HS-27A (cell line): ENCODE measurements at regions not wholly inside any gene's neighbourhood (a gene's known extent, or its start where the extent isn't known, plus 50 kb on each side); places are given as distances from the start of the nearest gene placed in this dataset.
"Not testable (repeated sequence)": the region's sequence is repeated elsewhere in the genome, so short reads cannot be mapped to it uniquely, and the experiment has no call there.

ENCODE experiments used
- DNase-seq: peaks from one replicate; pipeline ENCODE4 v3.0.0-alpha.2; 2012; ENCODE audit warnings: low read depth, missing footprints

GRCh38 chr1:223961985-223962384 is 116.2 kb upstream of the TP53BP2 start:
- DNase-seq = peak; percentile 7

GRCh38 chr1:223952801-223953200 is 107.1 kb upstream of the TP53BP2 start:
- DNase-seq = not testable (repeated sequence)

DNA sequence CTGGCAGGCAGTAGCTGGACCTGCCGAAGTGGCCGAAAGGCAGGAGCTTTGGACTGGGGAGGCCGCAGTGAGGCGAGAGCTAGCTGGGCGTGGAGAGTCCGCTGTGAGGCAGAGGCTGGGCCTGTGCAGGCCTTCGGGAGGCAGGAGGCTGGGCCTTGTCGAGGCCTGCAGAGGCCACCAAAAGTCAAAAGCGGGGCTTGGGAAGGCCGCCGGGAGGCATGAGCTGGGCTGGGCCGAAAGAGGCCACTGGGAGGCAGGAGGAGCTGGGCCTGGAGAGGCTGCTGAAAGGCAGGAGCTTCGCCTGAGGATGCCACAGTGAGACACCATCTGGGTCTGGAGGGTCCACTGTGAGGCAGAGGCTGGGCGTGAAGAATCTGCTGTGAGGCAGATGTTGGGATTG is 105.8 kb upstream of the TP53BP2 start:
- DNase-seq = not testable (repeated sequence)

GRCh38 chr1:223949944-223950343 is 104.2 kb upstream of the TP53BP2 start:
- DNase-seq = not testable (repeated sequence)

- not testable (repeated sequence) for DNase-seq
Observed at GRCh38 chr1:223948041-223948440, 102.3 kb upstream of the TP53BP2 start.

DNA sequence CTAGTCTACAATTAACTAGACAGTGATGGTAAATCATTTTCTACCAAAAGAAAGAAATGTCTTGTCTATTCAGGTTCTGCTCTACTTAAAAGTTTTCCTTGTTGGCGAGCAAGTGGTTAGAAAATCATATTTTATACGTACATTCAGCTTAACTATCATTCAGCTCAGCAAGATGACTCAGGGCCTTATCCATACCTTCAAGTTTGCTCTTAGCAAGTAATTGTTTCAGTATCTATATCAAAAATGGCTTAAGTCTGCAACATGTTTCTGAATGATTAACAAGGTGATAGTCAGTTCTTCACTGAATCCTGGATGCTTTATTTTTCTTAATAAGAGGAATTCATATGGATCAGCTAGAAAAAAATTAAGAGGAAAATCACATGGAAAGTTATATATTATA is 90.8 kb upstream of the TP53BP2 start:
- not testable (repeated sequence) for DNase-seq

GRCh38 chr1:223931476-223931875 is 85.7 kb upstream of the TP53BP2 start:
- DNase-seq = not testable (repeated sequence)

GRCh38 chr1:223920805-223921204 is 75.1 kb upstream of the TP53BP2 start:
- DNase-seq = not testable (repeated sequence)

DNA sequence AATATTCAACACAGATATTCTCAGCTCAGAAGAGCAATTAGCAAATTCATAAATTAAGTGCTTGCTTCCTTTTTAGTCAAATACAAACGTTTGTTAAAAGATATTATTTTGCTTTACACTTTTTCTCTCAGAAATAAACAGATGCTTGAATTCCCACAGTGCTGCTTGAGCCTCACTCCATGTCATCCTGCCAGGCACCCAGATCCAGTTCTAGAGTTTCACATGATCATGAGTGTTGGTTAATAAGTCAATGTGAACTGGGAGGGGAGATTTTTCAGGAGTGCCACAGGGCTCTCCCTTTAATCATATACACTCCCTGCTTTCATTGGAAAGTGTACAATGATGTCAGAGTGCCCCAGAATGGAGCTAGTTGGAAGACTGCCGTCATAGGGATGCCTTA is 69.7 kb upstream of the TP53BP2 start:
- not testable (repeated sequence) for DNase-seq

GRCh38 chr1:223913715-223914114 is 68.0 kb upstream of the TP53BP2 start:
- DNase-seq = not testable (repeated sequence)

- not testable (repeated sequence) for DNase-seq
Observed at GRCh38 chr1:223907943-223908587, 62.3 kb upstream of the TP53BP2 start.

DNA sequence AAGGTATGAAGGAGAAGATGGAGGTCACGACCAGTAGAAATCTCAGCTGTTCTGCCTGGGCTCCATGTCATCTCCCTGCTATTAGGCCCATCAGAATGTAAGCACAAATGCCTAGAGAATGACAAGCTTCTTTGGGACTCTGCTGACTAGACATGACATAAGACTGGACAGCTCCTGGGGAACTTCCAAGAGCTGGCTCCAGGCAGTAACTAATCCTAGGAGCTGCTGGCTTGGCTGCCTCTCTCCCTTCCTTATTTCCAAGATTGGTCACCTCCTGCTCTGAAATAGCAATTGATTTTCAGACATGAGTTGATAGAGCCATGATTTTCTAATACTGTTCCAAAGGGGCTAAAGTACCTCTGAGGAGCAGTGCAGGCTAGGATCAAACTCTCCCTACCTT is 57.5 kb upstream of the TP53BP2 start:
- not testable (repeated sequence) for DNase-seq

GRCh38 chr1:223899775-223900174 is 54.0 kb upstream of the TP53BP2 start:
- not testable (repeated sequence) for DNase-seq

DNA sequence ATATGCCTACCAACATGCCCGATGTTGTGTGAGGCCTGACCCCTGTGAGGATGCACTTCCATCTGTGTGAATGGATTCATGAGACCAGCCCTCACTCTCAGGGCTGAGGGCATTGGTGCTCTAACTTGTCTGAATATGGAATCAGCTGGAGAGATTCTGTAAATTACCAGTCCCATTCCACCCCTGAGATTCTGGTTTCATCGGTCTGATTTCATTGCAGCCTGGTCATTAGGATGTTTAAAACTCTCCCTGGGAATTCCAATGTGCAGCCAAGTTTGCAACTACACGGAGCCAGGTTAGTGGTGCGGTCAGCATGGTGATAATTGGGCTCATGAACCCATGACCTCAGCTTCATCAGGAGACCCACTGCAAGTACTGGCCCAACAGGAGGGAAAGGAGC is 51.4 kb upstream of the TP53BP2 start:
- not testable (repeated sequence) for DNase-seq

DNA sequence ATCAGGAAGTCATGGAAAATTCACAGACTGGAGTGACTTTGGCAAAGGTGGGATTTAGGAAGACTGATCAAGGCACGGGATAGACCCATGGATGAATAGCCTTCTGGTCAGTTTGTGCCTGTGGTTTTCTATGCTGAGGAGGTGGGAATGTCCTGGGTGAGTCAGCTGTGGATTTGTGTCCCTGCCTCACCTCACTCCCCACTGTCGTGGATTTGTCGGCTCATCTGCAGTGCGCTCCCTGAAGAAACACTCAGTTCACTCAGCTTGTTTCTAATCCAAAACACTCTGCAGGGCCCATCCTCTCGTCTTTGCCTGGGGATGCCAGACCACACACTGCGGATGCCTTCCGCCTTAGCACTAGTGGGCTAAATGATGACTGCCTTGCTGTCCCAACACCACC is 50.2 kb upstream of the TP53BP2 start:
- not testable (repeated sequence) for DNase-seq
